NCI-H1417 (cell line): ENCODE measurements at regions not wholly inside any gene's neighbourhood (a gene's known extent, or its start where the extent isn't known, plus 50 kb on each side); places are given as distances from the start of the nearest gene placed in this dataset.

Experiments used
- DNase-seq, 3 experiments: peaks; one replicate each; lab custom pipeline; 2025; lab: John Stamatoyannopoulos, UW

DNA sequence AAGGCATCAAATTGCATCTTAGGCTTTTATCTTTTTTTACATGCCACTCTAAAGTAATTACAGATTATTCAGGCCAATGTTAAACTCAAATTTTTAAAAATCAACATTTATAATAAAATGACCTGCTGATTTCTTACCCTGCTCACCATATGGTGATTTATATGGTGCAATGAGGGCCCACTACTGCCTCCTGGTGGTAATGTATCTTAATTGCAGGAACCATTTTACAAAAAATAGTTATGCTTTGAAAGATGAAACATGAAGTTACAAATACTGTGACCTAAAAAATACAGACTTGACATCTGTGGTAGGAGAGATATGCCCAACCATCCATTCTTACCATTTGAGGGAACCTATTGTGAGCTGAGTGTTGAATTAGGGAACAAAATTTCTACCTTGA lies 292.6 kb upstream of the TAS2R1 start:
- no peak for DNase-seq

DNA sequence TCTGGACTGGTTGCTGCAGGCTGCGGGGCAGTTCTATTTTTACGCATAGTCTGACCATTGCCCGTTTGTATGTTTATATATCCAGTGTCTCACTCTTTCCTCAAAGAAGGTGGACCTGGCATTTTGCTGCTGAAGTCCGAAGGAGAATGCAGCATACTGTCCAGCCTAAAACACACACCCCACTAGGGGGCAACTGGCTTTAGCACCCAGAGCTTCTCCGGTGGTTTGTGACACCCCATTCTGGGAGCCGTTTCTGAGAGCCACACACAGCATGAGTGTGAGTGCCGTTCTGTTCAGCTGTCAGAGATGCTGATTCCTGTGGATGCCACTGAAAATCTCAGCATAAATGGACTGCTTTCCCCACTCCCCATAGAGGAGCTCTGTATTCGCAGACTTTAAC lies 290.5 kb upstream of the TAS2R1 start:
- DNase-seq = no peak

DNA sequence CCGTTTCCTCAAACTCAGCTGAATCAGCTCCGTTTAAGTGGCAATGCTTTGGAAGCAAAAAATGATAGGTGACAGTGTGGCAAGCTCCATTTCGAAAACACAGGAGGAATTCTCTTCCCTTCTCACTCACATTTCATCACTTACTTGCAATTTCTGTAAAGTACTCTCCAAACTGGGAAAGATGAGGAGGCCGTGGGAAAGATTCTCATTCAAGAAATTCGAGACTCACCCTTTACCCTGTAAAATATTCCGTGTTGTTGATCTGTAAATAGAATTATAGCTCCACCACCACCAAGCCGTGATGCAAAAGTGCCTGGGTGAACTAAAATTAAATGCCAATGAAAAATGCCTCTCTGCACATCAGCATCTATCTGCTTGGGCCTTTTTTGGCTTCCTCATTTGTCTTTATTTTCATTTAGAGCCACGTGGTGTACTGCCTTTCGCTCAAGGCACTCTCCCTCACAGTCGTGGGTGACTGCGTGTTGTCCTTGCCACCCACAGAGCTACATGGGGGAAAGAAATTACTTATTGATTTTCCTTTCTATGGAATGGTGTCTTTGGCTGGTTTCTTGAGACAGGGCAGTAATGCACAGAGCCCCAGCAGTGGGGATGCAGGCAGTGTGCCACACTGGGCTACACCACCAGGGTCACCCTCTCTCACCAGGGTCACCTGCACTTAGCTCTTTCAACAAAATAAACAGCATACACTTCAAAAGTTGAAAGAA lies 289.3 kb upstream of the TAS2R1 start:
- no peak for DNase-seq

DNA sequence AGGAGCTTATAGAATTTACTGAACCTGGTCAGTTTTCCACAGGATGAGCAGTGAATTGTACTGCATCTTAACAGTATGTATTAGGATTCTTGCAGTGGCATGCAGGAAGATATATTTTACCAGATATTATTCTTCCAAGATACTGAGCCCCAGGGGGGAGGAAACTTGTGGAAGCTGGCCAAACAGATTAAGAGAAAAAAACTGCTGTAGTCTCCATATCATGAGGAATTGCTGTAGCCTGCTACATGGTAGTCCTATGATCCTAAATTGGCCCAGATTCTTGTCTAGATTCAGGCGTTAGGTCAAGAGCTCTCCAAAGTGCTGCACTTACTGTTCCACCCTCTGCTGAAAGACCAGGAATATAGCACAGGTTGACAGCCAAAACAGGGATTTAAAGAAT lies 275.5 kb upstream of the TAS2R1 start:
- no peak for DNase-seq

DNA sequence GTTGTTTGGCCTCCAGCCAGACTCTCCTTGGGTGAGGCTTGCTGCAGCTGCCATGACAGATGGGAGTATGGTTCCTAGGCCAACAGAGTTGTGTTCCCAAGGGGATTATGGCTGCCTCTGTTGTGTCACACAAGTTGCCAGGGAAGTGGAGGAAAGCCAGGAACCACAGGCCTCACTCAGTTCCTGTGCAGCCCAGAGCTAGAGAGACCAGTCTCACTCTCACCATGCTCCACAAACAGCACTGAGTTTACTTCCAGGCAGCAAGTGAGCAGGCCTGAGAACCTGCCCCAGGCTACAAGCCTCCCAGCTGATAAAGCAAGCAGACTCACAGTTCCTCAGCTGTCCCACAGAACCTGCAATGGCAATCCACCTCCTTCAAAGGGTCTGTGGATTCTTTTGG lies 273.6 kb upstream of the TAS2R1 start:
- DNase-seq = peak in 1 of 3 experiments; percentile 92

DNA sequence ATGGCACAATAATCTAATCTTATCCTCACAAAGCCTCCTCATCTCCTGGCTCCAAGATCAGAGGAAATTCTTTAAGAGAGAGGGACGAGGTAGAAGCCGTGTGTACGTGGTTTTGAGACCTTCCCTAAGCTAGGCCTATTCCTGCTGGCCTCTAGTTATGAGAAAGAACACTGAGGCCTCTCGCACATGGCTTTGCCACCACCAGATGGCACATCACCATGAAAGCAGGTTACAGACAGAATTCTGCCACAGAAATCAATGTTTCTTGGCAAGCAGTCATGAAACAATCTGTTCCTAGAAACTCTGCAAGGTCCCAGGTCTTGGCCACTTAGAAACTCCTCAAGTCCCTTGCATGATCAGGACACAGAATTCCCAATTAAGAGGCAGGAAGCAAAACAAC lies 268.2 kb upstream of the TAS2R1 start:
- DNase-seq = peak in 2 of 3 experiments; percentile 27 to 28

DNA sequence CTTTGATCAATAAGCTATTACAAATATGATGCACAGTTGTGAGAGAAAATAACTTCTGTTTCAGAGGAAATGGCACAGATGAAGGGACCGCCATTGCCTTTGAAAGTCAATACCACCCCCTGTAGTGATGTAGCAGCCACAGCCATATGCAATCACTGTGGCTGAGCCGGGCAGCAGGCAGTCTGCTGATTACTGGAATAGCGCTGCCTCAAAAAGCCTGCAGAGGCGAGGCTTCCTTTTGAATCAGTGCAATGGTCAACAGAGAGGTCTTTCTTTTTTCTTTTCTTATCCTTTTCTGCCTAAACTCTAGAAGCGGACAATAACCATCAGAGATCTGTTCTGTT lies 265.1 kb upstream of the TAS2R1 start:
- no peak for DNase-seq

DNA sequence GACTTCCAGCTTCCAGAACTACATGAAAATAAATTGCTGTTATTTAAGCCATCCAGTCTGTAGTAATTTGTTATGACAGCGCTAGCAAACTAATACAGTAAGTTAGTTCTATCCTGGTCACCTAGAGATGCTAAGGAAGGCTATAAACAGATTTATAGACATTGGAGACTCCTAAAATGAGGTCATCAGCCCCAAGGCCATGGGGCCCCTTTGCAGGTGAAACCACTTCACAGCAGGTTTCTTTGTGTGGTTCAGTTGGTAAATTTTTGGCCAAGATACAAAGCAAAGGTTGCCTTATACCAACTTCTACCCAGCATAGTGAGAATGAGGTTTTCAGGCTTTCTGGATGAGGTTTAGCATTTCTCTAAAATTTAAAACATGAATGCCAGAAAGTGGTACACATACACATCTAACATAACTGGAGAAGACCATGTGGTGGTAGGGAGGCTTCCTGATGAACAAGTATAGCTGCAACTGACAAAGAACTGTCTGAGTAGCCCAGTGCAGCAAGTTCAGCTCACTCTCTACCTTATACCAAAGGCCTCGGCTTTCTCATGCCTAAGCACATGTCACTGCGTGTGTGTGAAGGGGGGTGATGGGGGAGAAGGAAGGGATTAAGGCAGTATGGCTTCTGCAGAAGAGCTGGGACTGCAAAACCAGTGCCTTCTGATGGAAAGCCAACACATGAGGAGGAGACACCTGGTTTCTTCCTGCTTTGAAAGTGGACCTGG lies 264.6 kb upstream of the TAS2R1 start:
- no peak for DNase-seq

DNA sequence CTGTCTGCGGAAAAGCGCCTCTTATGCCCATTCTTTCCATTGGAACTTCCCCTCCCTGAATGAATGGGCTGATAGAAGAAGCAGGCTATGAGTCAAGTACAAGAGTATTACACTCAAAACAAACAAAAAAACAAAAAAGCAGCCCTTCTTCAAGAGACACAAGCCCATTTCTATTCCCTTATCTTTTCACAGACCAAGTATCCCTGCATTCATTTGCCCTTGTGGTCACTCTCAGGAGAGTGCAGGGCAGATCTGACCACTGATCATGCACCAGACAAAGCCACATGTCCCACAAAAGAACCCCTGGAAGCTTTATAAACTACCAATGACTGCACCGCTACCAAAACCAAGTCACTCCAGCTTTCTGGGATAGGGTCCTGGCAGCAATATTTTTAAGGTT lies 262.5 kb upstream of the TAS2R1 start:
- no peak for DNase-seq

DNA sequence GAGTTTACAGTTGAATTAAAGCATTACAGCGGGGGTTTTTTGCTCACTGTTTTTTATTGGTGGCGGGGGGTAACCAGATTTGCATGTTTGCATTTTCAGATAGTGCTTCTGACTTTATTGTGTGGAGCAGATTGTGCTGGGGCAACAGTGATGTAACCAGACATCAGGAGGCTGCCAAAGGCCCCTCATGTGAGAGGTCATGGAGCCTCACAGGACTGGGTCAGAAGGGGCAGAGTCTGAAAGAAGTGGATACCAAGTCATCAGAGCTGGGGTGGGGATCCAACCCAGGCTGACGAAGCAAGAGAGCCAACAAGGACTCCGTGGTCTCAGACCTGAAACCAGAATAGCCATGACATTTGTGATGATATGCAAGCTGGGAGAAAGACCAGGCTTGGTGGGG lies 259.4 kb upstream of the TAS2R1 start:
- no peak for DNase-seq

DNA sequence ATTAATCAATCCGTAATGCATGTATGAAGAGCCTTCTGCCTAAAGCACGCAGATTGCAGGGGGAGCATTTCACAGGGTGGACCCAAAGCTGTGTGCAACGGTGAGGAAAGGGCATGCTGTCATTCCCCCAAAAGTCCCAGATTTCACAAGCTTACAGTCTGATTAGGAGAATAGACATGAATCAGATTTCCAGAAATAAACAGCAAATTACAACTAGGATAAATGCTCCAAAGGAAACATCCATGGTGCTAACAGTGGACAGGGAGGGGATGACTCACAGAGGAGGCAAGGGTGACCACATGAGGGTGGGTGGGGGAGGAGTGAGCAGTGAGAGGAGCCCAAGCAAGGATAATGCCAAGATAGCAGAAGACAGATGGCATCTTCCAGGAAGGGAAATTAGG lies 258.4 kb upstream of the TAS2R1 start:
- DNase-seq = no peak

DNA sequence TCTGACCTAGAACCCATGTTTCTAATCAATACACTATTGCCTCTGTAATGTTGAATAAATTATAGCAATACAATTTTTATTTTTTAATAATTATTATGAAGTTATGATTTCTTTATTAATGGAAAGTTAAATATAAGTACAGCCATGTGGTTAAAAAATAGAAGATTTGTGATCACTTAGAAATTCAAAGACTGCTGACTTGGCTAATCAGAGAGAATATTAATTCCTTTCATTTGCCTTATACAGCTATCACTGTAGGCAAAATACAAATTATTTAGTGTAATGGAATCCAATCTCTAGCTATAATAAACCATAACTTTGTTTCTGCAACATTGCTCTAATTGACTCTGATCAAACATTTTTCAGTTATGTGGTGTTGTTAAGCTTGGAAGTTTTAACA lies 255.0 kb upstream of the TAS2R1 start:
- no peak for DNase-seq

DNA sequence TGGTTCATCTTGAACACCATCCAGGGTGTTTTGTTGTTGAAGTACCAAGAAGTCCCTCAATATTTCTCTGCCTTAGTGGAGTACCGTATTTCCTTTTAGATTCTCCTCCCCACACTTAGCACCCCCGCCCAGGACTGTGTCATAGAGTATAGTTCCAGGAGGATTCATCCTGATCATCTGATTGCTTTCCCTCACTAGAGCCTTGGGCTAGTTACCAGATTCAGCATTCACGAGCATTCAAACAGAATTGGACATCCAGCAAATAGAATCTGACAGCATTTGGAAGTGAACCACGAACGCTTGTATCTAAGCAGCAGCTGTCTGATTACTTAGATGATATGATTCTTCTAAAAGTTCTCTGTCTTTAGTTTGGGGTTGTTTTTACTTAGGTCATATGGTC lies 248.1 kb upstream of the TAS2R1 start:
- no peak for DNase-seq

DNA sequence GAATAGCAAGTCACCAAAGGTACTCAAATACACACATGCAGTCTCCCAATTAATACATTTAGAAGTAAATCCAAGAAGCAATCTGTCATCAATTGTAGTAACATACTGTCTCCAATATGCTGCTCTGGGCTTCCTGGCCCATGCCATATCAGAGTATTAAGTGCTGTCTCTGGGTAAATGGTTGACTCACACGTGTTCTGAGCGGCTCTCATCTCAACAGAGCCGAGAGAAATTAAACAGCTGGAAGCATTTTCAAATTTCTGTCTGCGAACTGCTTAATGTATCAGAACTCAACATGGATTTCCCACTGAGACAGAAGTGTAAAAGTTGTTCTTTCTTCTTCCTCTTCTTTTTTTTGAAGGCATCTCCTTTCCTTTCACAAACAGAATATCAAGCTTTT lies 247.3 kb upstream of the TAS2R1 start:
- no peak for DNase-seq

DNA sequence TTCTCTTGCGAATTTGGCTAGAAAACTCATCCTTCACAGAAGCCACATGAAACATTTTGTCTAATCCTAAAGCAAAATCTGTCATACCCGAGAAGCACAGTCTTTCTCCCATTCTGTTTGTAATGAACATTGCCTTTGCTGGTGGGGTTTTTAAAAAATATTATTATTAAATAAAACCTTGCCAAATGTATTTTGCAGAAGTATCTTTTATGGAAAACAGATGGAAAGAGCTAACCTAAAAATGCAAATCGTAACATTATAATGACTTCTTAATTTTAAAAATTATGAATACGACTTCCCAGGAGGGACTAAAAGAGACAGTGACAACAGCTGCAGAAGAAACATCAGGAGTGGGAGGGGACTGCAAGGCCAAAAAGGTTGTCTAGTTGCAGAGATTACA lies 246.3 kb upstream of the TAS2R1 start:
- DNase-seq = no peak

DNA sequence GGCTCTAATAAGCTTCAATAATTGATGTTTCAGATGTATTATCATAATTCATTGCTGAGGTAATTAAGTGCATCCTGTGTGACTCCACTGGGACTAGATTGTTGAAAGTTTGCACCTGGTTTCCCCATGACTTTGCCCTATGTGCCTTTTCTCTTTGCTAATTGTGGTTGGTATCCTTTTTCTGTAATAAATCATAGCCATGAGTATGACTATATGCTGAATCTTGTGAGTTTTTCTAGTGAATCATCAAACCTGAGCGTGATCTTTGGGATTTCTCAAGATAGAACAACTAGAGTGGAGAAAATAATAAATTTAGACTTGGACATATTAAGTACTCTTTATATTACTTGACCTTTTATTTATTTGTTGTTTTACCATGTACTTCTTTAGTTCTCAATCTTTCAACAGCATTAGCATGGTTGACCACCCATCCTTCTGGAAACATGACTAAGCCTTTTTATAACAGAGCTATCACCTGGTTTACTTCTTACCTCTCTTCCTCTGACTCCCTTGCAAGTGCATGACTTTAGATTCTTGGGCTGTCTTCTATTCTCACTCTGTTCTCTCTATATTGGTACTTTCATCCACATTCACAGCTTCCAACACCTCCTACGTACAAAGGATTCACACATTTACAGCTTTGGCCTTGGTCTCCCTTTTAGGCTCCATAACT lies 239.6 kb upstream of the TAS2R1 start:
- no peak for DNase-seq

DNA sequence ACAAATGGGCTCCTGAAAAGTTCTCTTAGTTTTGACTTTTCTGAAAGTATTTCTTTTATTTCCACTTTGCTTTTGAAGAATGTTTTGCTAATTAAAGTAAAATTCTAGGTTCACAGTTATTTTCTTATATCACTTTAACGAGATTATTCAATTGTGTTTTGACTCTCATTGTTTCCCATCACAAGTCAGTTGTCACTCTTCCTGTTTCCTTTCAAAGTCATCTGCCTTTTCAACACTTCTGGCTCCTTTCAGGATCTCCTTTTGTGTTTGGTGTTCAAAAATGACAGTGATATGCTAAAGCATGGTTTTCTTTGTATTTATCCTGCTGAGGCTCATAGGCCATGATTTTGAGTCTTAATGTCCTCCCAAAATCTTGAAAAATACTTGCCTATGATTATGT lies 235.4 kb upstream of the TAS2R1 start:
- DNase-seq = no peak

DNA sequence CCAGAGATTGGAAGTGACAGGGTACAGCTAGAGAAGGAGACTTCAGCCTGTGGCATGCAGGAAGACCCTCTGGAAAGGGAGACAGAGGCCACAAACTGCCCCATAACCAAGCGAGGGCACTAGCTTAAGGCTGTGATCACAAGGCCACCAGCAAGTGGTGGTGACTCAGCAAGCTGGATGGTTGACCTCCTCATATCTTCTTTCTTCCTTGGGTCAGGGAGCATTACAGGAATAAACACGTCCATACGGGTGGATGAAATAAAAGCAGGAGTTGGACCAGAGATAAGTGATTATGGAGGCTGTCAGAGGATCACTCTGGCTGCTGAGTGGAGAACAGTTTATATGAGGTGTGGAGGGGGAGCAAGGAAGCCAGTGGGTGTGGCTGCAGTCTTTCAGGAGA lies 234.6 kb upstream of the TAS2R1 start:
- DNase-seq = no peak

DNA sequence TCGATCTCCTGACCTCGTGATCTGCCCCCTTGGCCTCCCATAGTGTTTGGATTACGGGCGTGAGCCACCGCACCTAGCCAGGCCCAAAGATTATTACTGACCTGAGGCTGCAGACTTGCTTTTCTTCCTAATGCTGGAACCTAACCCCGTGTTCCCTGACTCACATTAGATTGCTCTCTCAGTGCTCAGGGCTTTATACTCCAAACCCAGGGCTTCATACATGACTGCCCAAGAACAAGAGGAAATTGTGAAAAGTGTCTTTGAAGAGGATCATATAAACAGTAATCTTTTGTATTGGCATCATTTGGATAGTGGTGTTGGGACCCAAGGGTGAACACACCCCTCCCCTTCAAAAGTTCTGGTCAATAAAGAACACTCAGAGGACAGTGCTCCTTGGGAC lies 233.3 kb upstream of the TAS2R1 start:
- DNase-seq = no peak

DNA sequence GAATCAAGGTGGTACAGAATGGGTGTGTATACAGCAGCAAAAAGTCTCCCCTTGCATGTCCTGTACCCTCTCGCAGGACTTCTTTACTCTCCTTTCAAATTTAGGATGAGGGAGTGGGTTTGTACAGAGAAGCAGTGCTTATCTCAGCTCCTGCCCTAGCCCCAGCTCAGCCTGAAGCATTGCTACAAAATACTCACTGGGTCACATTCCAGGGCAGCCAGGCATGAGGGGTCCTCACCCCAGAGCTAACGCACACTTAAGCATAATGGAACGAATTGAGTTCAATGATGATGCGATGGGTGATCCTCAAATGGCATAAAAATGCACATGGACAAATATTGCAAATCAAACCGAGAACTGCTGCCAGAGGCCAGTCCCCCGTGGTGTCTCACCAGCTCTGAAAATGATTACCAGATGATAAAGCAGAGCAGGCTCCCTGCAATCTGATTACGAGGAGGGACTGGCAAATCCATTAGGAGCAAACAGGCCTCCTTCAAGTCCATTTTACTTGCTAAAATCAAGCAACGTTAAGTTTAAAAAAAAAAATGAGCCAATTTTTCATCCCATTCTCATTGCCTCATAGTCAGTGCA lies 231.6 kb upstream of the TAS2R1 start:
- no peak for DNase-seq

DNA sequence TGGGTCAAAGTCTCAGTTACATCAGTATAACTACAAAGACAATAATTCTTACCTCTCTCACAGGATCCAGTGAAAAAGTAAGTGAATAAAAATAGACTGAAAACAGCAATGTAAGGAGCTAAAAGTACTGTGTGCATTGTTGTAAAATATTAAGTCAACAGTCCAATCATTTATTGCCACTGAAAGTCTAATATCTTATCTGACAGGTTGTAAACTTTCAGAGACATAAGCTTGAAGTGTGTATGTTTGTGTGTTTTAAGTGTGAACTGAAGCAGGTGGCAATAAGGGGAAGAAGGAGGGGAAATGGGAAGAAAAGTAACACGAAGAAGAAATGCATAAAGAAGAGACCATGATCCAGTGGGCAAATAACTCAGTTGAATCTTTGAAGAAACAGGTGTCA lies 229.7 kb upstream of the TAS2R1 start:
- no peak for DNase-seq

DNA sequence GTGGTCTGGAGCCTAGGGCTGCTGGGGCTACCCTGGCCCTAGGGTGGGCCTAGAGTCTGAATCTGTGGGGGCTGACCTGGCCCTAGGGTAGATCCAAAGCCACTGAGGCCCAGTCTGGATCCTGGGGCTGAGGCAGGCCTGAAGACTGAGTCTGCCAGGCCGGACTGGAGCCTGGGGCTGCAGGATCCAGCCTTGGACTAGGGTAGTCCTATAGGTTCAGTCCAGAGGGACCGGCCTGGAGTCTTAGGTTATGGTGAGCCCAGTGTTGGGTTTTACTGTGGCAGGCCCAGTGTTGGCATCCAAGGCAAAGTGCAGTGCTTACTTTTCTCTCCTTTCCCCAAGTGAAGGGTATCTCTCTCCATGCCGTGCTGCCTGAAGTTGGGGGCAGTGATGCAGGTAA lies 227.9 kb upstream of the TAS2R1 start:
- no peak for DNase-seq

DNA sequence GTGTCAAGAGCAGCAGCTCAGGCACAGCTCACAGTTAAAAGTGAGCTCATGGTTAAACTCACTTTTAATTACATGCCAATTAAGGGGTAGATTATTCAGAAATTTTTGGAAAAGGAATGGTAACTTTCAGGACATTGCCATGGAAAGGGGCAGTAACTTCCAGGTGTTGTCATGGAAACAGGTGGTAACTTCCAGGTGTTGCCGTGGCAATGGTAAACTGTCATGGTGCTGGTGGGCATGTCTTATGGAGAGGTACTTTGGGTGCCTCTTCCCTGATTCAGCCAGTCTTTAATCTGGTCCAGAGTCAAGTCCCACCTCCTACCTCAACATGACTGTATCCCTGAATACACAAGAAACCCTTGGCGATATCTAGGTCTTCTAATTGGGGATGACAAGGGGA lies 223.2 kb upstream of the TAS2R1 start:
- DNase-seq = no peak
